Right lobe of liver (tissue), 4 donors: ENCODE measurements at regions not wholly inside any gene's neighbourhood (a gene's known extent, or its start where the extent isn't known, plus 50 kb on each side); places are given as distances from the start of the nearest gene placed in this dataset.

Experiments
- POLR2A ChIP-seq: fragments of 450-650 bp; IDR thresholded peaks from one replicate; pipeline ENCODE4 v1.6.1; 2017; ENCODE audit warnings: antibody characterized with exemption, mild to moderate bottlenecking
- TF ChIP-seq, protein P1 (sequence below), 4 donors: fragments of 200-600 bp in 3 of 4; fragments of 450-650 bp in 1 of 4; IDR thresholded peaks; one replicate each; pipeline versions ENCODE4 v1.5.1 to v1.8.0; 2016 to 2022; ENCODE audit warnings: antibody characterized with exemption in 4 of 4, mild to moderate bottlenecking in 2 of 4
- donor health status: DM: no; HTN: no; CAD: no.
- donor health status: DM: no; HTN: no; CAD: no.
- donor health status: DM: no; HTN: yes; CAD: no.

GRCh38 chr2:219698748-219699439 lies 71.5 kb downstream of the SLC4A3 start:
- no peak for TF ChIP-seq POLR2A
- TF ChIP-seq, protein P1, sequence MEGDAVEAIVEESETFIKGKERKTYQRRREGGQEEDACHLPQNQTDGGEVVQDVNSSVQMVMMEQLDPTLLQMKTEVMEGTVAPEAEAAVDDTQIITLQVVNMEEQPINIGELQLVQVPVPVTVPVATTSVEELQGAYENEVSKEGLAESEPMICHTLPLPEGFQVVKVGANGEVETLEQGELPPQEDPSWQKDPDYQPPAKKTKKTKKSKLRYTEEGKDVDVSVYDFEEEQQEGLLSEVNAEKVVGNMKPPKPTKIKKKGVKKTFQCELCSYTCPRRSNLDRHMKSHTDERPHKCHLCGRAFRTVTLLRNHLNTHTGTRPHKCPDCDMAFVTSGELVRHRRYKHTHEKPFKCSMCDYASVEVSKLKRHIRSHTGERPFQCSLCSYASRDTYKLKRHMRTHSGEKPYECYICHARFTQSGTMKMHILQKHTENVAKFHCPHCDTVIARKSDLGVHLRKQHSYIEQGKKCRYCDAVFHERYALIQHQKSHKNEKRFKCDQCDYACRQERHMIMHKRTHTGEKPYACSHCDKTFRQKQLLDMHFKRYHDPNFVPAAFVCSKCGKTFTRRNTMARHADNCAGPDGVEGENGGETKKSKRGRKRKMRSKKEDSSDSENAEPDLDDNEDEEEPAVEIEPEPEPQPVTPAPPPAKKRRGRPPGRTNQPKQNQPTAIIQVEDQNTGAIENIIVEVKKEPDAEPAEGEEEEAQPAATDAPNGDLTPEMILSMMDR (IDR thresholded peaks at IDR 0.05), result no peak
